VCaP (cell line): ENCODE measurements at regions not wholly inside any gene's neighbourhood (a gene's known extent, or its start where the extent isn't known, plus 50 kb on each side); places are given as distances from the start of the nearest gene placed in this dataset.

ENCODE experiments used
- H3K27ac ChIP-seq: fragments of 450-650 bp; 2 replicates; pipeline ENCODE4 v1.5.1; 2017
- CTCF ChIP-seq: fragments of 450-650 bp; conservative IDR thresholded peaks from 2 replicates; pipeline ENCODE4 v1.5.1; 2017; ENCODE audit warnings: mild to moderate bottlenecking, moderate library complexity

- no peak overlapping the region for H3K27ac ChIP-seq
- no peak for TF ChIP-seq CTCF
Measured at GRCh38 chr11:10918275-10918674, 60.4 kb upstream of the ZBED5 start.

- H3K27ac ChIP-seq: no peak overlapping the region
- TF ChIP-seq CTCF: no peak
Measured at GRCh38 chr11:10917802-10918201, 59.9 kb upstream of the ZBED5 start.

DNA sequence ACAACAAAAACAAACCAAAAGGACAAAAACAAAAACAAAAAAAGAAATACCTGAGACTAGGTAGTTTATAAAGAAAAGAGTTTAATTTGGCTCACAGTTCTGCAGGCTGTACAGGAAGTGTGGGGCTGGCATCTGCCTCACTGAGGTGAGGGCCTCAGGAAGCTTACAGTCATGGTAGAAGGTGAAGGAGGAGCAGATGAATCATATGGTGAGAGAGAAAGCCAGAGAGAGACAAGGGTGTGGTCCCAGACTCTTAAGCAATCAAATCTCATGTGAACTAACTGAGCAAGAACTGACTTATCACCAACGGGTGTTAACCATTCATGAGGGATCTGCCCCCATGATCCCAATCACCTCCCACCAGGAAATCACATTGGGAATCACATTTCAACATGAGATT is 58.8 kb upstream of the ZBED5 start:
- TF ChIP-seq CTCF: no peak
- H3K27ac ChIP-seq: no peak overlapping the region

DNA sequence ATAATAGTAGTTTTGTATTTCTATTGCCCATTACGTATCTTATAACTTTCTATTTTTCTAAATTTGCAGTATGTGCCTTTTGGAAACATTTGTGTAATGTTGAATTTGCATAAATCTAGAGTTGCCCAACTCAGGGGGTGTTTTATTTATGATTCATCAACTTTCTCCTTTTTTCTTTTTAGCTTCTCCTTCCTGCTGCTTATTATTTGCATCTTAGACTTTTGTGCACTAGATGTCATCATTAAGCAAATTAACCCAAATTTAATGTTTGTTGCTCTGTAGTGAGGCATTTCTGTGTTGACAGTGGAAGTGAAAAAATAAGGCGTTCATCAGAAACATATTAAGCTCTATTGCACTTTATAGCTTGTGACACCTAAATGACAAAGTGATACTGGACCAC is 56.2 kb upstream of the ZBED5 start:
- no peak overlapping the region for H3K27ac ChIP-seq
- no peak for TF ChIP-seq CTCF

- TF ChIP-seq CTCF: no peak
- H3K27ac ChIP-seq: no peak overlapping the region
Measured at GRCh38 chr11:10913075-10913474, 55.2 kb upstream of the ZBED5 start.

DNA sequence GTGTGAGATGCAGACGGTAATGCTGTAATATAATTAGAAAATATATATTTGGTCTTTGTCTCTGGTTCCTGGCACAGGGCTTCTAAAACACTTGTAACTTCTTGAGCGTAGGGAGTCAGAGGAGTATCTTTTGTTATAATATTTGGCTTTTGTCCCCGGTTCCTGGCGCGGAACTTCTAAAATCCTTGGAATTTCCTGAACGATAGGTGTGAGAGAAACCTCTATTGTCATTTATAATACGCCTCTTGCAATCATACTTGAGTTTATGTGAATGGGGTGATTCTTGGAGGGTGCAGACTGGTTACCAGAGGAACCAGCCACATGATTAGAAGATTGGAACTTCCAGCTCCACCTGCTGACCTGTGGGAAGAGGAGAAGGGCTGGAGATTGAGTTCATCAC is 54.1 kb upstream of the ZBED5 start:
- TF ChIP-seq CTCF: no peak
- H3K27ac ChIP-seq: no peak overlapping the region

DNA sequence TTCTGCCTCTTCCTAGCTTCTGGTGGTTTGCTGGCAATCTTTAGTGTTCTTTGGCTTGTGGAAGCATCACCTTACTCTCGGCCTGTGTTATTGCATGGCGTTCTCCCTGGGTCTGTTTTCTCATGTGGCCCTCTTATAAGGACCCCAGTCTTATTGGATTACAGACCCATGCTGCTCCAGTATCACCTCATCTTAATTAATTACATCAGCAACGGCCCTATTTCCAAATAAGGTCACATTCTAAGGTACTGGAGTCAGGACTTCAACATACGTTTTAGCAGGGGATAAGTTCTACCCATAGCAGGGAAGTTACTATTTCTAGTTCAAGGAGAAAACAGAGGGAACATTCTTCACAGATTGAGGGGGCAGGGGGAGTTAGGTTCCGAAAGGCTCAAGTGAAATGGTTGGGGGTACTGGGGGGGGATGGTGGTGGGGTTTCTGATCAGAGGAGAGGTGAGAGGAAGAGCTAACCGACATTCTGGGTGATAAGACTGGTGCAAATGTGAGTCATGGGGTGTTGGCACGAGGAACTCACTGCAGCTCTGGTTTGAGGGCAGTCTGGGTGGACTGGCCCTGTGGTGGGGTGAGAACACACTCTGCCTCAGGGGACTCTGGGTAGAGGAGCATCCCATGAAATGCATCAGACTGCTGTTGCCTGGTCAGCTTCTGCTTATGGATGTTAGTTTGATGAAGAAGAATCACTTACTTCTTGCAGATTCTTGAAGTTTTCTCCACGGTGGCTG is 51.5 kb upstream of the ZBED5 start:
- H3K27ac ChIP-seq: no peak overlapping the region
- TF ChIP-seq CTCF: no peak
